ENCODE measurements at regions not wholly inside any gene's neighbourhood (a gene's known extent, or its start where the extent isn't known, plus 50 kb on each side); places are given as distances from the start of the nearest gene placed in this dataset.

DNA sequence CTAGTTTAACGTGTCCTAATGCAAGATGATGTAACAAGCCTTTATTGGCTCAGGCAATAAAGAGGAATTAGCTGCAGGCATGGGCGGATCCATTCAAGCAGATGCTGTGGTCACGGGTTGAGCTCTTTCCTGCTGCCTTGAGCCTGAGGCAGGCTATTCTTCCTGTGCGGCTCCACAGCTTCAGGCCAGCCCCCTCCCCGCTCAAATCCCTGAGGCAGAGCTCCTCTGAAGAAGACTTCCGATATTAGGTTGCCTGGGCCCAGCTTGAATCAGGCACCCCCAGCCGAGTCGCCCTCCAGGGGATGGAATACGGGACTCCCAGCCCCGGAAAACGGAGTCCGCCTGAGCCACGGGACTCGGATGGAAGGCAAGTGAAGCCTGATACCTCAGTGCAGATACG is 95.0 kb upstream of the RUFY1 start:
- BruUV-seq (replicated peaks), result no TSS peak
- POLR2A ChIA-PET, result no interaction called here
- intact Hi-C loops (cut with micrococcal nuclease; ENCODE audit: unreplicated experiment), result no loop called here

DNA sequence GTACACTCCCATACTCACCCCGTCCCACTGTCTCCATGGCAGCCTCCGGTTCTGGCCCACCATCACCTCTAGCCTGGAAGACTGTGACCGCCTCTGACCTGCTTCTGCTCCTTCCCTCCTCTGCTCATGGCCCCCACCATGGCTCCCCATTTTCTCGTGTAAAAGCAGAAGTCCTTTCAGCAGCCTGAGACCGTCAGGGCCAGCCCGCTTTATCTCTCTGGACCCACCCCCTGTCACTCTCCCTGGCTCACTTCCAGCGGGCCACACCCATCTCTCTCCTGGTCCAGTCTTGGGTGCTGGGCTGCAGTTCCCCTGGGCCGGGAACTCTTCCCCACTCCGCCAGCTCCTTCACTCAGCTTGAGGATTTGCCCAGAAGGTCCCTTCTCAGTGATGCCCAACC is 96.0 kb upstream of the RUFY1 start:
- intact Hi-C loops (cut with micrococcal nuclease; ENCODE audit: unreplicated experiment), result no loop called here
- Histone ChIP-seq H3K27ac (ENCODE audit: low read depth, low read length, poor library complexity, severe bottlenecking) (no peak overlapping the region), H3K4me2 (ENCODE audit: low read length) (no peak overlapping the region), H2AFZ (ENCODE audit: low read length) (no peak overlapping the region), H3K9me3 (ENCODE audit: low read length) (0 out of 2 replicates have a peak, but pooled peaks cover 5% of the 10 kb centered on the region), H4K20me1 (ENCODE audit: insufficient read depth, low read length) (no peaks in the 10 kb centered on the region), H3K9me2 (ENCODE audit: insufficient read depth, low read length) (no peaks in the 10 kb centered on the region), H3K4me1 (ENCODE audit: insufficient read depth, low read length, poor library complexity, severe bottlenecking) (no peaks in the 10 kb centered on the region), H3K36me3 (ENCODE audit: insufficient read depth, low read length) (no peaks in the 10 kb centered on the region), H3K4me3 (ENCODE audit: low read depth, low read length, poor library complexity, severe bottlenecking) (no peak overlapping the region), H3K79me2 (ENCODE audit: insufficient read depth, low read depth, low read length) (no peaks in the 10 kb centered on the region)
- BruUV-seq (replicated peaks), result no TSS peak
- POLR2A ChIA-PET, result no interaction called here
- no peak for TF ChIP-seq EZH2phosphoT487 (IDR thresholded peaks at IDR 0.05; ENCODE audit: borderline replicate concordance, low read depth, low read length)
- TF ChIP-seq, protein P1, sequence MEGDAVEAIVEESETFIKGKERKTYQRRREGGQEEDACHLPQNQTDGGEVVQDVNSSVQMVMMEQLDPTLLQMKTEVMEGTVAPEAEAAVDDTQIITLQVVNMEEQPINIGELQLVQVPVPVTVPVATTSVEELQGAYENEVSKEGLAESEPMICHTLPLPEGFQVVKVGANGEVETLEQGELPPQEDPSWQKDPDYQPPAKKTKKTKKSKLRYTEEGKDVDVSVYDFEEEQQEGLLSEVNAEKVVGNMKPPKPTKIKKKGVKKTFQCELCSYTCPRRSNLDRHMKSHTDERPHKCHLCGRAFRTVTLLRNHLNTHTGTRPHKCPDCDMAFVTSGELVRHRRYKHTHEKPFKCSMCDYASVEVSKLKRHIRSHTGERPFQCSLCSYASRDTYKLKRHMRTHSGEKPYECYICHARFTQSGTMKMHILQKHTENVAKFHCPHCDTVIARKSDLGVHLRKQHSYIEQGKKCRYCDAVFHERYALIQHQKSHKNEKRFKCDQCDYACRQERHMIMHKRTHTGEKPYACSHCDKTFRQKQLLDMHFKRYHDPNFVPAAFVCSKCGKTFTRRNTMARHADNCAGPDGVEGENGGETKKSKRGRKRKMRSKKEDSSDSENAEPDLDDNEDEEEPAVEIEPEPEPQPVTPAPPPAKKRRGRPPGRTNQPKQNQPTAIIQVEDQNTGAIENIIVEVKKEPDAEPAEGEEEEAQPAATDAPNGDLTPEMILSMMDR (conservative IDR thresholded peaks at IDR 0.05; ENCODE audit: low read length), result no peak
- no peak for DNase-seq (ENCODE audit: low spot score)
- CTCF ChIA-PET (ENCODE audit: unreplicated experiment), result no interaction called here

More for the DNA sequence above, 95.0 kb upstream of the RUFY1 start:
- no peak overlapping the region for H3K4me3 ChIP-seq (ENCODE audit: low read depth, low read length, poor library complexity, severe bottlenecking)
- H4K20me1 ChIP-seq (ENCODE audit: insufficient read depth, low read length), result no peaks in the 10 kb centered on the region
- 0 out of 2 replicates have a peak, but pooled peaks cover 5% of the 10 kb centered on the region for H3K9me3 ChIP-seq (ENCODE audit: low read length)
- H3K36me3 ChIP-seq (ENCODE audit: insufficient read depth, low read length), result no peaks in the 10 kb centered on the region
- H2AFZ ChIP-seq (ENCODE audit: low read length), result no peak overlapping the region
- TF ChIP-seq, protein P1 (conservative IDR thresholded peaks at IDR 0.05; ENCODE audit: low read length), result no peak
- no peak for TF ChIP-seq EZH2phosphoT487 (IDR thresholded peaks at IDR 0.05; ENCODE audit: borderline replicate concordance, low read depth, low read length)
- H3K4me2 ChIP-seq (ENCODE audit: low read length), result no peak overlapping the region
- no peaks in the 10 kb centered on the region for H3K9me2 ChIP-seq (ENCODE audit: insufficient read depth, low read length)
- H3K27ac ChIP-seq (ENCODE audit: low read depth, low read length, poor library complexity, severe bottlenecking), result no peak overlapping the region
- CTCF ChIA-PET (ENCODE audit: unreplicated experiment), result no interaction called here
- H3K4me1 ChIP-seq (ENCODE audit: insufficient read depth, low read length, poor library complexity, severe bottlenecking), result no peaks in the 10 kb centered on the region
- DNase-seq (ENCODE audit: low spot score), result no peak
- no peaks in the 10 kb centered on the region for H3K79me2 ChIP-seq (ENCODE audit: insufficient read depth, low read depth, low read length)

DNA sequence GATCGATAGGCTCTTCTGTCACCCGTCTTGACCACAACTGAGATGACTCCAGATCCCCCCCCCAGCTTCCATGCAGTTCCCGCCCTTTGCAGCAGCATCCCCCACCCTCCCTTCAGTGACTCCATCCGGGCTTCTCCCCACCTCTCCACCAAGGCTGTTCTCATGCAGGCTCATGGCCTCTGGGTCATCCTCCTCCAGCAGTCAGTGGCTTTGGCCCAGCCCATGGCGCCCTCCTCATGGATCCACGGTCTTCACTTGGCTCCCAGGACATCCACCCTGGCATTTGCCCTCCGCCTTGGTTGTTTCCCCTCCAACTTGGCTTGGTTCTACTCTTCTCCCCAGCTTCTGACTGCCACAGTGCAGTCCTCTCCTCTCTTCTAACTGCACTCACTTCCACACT is 96.7 kb upstream of the RUFY1 start:
- CTCF ChIA-PET (ENCODE audit: unreplicated experiment), result no interaction called here
- H4K20me1 ChIP-seq (ENCODE audit: insufficient read depth, low read length), result no peaks in the 10 kb centered on the region
- no TSS peak for BruUV-seq (replicated peaks)
- H3K9me2 ChIP-seq (ENCODE audit: insufficient read depth, low read length), result no peaks in the 10 kb centered on the region
- TF ChIP-seq, protein P1 (conservative IDR thresholded peaks at IDR 0.05; ENCODE audit: low read length), result no peak
- no peak for TF ChIP-seq EZH2phosphoT487 (IDR thresholded peaks at IDR 0.05; ENCODE audit: borderline replicate concordance, low read depth, low read length)
- DNase-seq (ENCODE audit: low spot score), result no peak
- 0 out of 2 replicates have a peak, but pooled peaks cover 5% of the 10 kb centered on the region for H3K9me3 ChIP-seq (ENCODE audit: low read length)
- no peak overlapping the region for H3K4me3 ChIP-seq (ENCODE audit: low read depth, low read length, poor library complexity, severe bottlenecking)
- POLR2A ChIA-PET, result no interaction called here
- no peaks in the 10 kb centered on the region for H3K4me1 ChIP-seq (ENCODE audit: insufficient read depth, low read length, poor library complexity, severe bottlenecking)
- no peak overlapping the region for H2AFZ ChIP-seq (ENCODE audit: low read length)
- no peak overlapping the region for H3K4me2 ChIP-seq (ENCODE audit: low read length)
- H3K27ac ChIP-seq (ENCODE audit: low read depth, low read length, poor library complexity, severe bottlenecking), result no peak overlapping the region
- H3K36me3 ChIP-seq (ENCODE audit: insufficient read depth, low read length), result no peaks in the 10 kb centered on the region
- no peaks in the 10 kb centered on the region for H3K79me2 ChIP-seq (ENCODE audit: insufficient read depth, low read depth, low read length)
- intact Hi-C loops (cut with micrococcal nuclease; ENCODE audit: unreplicated experiment), result no loop called here

Data from OCI-LY7 (cell line).